A204.1 (cell line): ENCODE measurements at regions not wholly inside any gene's neighbourhood (a gene's known extent, or its start where the extent isn't known, plus 50 kb on each side); places are given as distances from the start of the nearest gene placed in this dataset.

Experiments used
- FAIRE-seq: peaks from 2 replicates; lab custom pipeline; 2012; peaks lifted over from hg19 to GRCh38; lab: Jason Lieb, UNC

DNA sequence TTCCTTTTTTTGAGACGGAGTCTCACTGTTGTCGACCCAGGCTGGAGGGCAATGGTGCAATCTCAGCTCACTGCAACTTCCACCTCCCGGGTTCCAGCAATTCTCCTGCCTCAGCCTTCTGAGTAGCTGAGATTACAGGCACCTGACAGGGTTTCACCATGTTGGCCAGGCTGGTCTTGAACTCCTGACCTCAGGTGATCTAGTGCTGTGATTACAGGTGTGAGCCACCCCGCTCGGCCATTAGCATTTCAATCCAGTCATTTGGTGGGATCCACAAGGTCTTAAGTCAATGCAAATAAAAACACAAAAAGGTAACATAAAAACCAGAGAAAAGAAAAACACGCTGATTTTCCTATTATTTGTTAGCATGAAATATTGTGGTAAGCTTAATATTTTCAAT lies 1227.2 kb upstream of the TENM4 start:
- FAIRE-seq, result no peak

DNA sequence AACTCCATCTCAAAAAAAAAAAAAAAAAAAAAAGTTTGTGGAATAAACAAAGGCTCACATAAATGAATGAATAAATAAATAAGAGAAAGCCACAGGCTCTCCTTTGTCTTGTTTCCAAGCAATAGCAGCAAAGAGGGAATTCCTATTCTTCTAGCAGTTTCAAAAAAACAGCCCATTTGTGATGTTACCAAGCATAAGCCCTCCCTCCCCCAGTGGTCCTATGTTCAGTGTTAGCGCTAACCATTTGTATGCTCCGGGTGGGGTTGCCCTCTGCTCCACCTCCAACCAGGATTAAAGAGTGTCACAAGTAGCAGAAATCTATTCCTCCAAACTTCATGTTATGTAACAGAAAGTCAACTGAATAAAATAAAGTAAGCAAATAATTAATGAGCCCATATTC lies 1215.0 kb upstream of the TENM4 start:
- FAIRE-seq, result no peak

DNA sequence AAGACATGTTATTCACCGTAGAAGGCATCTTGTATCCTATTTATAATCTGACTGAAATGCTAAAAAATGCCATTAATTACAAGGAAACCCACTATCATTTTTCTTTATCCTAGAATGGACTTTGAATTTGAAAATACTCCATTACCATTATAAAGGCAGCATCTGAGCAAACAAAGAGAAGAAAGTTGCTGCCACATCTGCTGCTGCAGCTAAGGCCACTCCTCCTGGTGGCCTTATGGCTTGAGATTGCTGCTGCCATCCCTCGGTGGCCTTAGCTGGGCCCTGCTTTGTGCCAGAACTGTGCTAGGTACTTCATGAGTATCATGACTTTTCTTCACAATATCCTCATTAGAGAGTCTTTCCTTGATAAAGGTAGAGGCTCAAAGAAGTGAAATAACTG lies 1210.1 kb upstream of the TENM4 start:
- no peak for FAIRE-seq

DNA sequence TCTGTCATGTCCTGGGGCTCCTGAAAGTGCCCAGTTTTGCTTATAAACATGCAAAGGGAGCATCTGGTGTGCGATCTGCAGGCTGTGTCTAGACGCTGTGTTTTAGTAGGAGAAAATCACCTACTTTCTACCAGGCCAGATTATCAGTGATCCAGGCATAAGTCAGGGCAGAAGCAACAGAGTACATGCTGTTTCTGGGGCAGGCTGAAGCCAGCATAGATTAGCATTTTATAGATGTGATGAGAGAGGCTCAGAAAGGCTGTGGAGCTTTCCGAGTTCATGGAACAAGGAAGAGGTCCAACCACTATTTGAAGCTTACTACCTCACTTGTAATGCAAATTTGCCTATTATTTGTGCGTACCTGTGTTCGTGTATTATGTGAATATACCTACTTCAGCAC lies 1208.4 kb upstream of the TENM4 start:
- FAIRE-seq, result no peak

DNA sequence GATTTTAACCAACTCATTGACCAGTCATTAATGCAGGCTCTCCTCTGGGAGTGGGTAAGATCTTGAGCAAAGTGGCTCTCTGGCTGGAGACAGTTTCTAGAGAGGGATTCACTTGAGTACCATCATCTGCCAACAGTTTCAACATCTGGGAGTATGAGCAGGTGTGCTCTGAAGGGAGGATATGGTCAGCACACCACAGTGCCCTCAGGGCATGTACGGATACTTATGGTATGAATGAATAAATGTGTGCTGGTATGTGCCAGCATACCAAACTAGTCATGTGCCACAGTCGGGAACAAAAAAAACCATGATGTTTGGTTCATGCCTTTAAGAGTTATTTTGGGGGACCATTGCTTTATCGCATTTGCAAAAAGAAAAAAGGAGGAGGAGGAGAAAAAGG lies 1197.5 kb upstream of the TENM4 start:
- no peak for FAIRE-seq

DNA sequence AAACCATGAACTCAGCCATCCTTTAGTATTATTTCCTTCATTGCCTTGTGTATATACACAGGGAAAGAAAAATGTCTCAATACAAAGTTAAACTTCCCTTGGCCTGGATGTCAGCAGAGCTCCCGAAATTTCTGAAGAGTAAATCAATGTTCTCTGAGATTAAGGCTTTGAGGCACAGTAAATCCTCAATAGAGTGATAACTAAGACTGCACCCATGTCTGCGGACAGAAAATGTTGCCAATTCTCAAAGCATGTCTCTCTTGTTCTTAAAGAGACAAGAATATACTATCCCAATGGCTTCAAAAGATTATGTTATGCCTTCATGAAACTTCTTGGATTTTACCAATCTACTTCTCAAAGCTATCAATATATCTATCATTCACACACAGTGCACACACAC lies 1196.7 kb upstream of the TENM4 start:
- FAIRE-seq, result no peak

DNA sequence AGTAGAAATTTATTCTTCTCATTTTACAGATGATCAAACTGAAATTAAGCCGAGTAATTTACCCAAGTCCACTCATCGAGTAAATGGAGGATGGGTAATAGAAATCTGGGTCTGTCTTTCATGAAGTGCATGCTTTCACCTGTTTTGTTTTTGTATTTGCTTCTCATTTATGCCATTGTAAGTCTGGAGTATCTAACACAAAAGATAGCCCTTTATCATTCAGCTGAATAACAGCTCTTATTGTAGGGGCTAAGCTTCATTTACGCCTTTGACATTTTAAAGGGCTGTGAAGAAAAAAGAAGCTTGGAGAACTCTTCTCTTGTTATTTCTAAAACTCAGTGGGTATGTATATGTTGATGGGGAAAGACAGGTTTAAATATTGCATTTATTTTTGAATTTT lies 1196.2 kb upstream of the TENM4 start:
- no peak for FAIRE-seq

DNA sequence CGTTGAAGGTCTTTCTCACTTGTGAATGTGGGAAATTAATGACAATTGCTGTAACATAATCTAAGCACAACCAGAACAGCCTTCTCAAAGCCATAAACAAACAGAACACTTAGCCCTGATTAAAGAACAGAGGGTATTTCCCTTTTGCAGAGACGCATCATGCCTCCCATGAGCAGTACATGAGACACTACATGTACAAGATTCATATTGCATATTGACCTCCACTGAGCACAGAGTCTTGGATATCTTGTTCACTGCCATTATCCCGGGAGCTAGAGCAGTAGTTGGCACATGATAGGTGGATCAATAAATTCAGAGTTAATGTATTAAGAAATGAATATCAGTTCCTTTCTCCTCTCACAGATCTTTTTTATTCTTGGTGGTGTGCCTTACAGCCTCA lies 1194.3 kb upstream of the TENM4 start:
- no peak for FAIRE-seq

DNA sequence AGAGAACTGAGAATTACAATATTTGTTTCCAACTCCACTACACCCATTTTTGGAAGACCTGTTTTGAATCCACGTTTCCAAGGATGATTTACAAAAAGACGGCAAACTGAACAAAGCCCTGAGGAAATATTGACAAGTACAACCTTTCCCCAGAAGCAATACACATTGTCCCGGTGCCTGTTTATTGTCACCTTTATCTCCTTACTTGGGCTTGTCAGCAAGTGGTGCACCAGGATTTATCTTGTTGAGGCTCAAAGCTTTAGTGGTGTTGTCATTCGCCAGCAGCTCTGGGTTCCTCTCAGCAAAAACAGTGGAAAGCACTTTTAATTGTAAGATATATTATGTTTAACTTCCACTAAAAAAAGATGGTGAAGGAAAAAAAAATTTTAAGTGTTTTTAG lies 1191.9 kb upstream of the TENM4 start:
- FAIRE-seq, result no peak

DNA sequence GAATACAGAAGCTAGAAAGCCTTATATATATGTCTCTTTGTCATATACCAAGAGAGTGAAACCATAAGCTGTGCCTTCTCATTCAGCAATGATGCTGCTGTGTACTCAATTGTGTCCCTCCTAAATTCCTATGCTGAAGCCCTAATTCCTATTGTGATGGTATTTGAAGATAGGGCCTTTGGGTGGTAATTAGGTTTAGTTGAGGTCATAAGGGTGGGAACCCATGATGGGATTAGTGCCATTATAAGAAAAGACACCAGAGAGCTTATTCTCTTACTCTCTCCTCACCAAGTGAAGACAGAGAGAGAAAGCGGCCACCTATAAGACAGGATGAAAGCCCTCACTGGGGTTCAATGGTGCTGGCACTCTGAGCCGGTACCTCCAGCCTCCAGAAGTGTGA lies 1191.3 kb upstream of the TENM4 start:
- no peak for FAIRE-seq

DNA sequence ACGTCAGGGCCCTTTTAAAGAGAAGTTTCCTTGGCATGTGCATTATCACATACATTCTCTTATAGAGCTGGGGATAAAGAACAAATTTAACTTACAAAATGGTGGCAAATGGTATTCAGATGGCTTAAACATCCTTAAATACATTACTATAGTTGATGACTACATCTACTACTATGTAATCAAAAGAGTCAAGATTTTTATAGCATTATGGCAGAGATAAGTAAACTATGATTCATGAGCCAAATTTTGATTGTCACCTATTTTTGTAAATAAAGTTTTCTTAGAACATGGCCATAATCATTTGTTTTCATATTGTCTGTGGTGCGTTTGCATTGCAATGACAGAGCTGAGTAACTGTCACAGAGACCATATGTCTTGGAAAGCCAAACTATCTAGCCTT lies 1188.6 kb upstream of the TENM4 start:
- FAIRE-seq, result no peak

DNA sequence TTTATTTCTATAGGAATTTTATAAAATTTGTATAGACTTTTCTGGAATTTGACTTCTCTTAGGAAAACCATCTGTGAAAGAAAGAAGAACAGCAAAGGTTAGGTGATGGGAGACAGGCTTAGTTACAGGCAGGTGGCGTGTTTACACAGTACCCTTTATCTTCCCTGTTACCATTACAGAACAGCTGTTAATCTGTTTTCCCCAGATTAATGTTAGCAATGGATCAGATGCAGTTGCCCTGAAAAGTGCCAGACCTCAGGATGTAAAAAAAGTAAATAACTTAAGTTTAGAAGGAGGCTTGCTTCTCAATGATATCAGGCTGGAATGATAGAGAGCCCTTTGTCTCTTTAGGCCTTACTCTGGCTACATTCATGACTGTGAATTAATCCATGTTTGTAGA lies 1186.5 kb upstream of the TENM4 start:
- FAIRE-seq, result no peak

DNA sequence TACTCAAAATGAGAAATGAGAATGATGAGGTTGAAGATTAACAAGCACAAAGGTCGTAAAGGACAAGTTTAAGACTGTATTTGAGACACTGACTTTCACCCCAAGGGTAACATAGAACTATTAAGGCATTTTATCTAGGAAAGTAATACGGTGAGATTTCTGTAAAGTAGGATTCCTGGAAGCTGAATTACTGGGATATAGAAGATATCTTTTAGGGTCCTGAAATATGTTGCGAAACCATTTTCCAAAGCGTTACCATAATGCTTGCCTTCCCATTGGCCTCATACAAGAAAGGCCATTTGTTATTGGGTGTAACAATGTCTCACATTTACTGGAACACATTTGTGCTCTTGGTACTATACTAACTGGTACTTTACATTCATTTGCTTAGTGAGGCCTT lies 1185.9 kb upstream of the TENM4 start:
- no peak for FAIRE-seq

DNA sequence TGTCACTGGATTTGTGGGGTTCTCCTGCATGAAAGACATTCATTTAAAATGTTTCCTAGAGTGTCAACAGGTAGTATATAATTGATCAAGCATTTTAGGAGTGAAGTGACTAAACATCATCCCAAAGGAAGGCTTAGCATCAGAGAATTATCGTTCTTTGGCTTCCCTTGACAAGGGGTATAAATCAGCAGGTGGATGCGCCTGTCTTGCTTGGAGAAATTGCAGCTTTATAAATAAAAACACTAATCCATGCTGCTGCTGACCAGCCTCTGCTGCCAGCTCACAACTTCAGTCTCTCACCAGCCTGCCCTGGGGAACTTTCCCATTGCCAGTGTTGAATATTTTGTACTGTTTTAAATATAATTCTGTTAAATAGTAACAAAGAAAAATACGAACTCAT lies 1184.7 kb upstream of the TENM4 start:
- FAIRE-seq, result no peak

DNA sequence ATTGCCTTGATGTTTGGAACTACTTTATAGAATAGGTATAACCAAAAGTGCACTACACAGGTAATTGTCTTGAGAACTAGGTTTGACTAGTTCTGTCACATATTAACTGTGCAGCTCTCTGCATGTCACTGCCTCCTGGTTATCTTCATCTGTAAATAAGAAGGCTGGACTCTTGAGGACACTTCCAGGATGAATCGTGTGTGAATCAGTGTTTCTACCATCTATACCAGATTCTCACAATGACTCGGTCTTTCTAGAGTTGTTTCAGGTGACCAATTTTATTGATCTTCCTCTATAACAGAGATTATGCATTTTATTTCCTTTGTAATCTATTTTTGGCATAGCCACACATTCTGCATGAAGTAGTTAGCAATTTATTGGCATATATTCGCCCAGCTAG lies 1181.0 kb upstream of the TENM4 start:
- FAIRE-seq, result no peak

DNA sequence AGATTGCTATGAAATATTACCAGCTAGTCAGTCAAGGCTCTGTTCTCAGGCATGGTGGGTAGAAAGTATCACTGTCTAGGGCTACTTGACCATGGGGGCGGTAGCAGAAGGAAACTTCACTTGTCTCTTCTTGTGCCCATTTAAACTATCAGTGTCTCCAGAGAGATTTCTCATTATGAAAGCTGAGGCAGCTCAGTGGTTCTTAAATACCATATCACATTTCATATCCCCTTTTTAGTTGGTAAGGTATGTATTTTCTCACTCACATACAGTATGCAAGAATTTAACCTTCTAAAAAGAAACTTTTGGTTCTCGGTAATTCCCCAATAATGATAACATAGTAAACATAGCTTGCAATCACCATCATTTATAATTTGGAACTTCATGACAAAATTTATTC lies 1180.0 kb upstream of the TENM4 start:
- no peak for FAIRE-seq

DNA sequence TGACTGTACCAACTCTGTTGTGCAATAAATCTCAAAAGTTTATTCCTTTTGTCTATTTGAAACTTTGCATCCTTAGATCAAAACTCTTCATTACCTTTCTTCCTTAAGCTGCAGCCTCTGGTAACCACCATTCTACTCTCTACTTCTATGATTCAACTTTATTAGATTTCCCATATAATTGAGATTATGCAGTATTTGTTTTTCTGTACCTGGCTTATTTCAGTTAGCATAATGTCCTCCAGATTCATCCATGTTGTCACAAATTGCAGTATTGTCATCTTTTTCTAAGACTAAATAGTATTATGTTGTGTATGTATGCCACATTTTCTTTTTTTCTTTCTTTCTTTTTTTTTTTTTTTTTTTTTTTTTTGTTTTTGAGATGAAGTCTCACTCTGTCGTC lies 1176.3 kb upstream of the TENM4 start:
- no peak for FAIRE-seq

DNA sequence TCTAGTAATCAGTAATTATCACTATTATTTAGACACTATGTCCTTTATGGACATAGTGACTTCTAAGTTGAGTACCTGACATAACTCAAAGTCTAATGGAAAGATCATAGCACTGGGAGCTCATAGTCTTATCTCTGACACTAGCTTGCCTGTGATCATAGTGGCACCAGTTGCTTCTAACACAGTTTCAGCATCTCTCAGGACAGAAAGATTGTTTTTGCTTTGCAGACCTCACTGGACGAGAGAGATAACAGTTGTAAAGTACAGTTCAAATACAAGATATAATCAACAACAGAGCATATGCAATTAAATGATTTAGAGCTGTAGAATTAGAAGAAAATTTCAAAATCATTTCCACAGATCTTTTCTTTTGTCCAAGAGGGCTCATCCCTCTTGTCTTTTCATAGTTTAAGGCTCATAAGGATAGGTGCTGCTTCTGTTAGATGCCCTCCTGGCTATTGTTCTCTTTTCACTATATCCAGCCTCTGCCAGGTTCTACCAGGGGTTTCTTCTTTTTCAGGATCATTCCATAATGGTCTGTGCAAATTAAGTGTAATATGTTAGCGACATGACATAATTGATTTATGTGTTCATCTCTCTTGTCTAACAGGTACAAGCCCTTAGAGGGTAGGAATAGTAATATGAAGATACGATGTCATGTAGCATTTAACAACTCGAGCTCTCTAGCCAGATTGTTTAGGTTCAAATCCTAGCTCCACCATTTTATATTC lies 1175.4 kb upstream of the TENM4 start:
- no peak for FAIRE-seq

DNA sequence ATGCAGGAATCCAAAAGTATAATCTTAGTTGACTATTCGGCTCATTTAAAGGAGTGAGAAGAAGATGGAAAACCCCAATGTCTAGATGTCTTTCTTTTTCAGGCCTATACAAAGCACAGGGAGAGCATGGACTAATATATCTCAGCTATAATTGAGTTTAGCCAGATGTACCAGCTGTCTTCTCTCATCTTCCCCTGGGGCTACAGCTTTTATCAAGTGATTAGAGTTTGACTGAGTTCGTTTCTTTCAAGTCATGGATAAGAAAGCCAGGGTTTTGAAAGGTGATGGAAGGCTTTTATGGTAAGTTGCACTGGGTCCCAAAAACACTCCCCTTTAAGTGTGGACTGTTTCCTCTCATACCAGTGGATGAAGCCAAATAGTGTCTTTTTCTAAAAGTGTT lies 1172.8 kb upstream of the TENM4 start:
- FAIRE-seq, result no peak

DNA sequence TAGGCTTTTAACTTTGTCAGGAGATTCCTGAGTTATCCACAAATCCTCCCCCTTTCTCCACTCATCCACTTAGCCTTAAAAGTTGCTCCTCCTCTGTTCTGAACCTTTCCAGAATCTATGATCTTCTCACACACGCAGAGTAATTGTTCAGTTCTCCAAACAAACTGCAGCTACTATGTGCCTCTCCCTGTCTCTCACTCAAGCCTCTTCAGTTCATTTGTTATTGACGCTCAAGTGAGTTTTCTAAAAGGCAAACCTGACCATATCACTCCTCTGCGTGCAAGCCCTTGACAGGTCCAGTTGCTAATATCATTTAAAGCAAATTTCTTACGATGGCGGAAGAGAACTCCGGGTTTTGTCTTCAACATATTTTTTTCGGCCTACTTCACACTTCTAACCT lies 1169.7 kb upstream of the TENM4 start:
- no peak for FAIRE-seq

DNA sequence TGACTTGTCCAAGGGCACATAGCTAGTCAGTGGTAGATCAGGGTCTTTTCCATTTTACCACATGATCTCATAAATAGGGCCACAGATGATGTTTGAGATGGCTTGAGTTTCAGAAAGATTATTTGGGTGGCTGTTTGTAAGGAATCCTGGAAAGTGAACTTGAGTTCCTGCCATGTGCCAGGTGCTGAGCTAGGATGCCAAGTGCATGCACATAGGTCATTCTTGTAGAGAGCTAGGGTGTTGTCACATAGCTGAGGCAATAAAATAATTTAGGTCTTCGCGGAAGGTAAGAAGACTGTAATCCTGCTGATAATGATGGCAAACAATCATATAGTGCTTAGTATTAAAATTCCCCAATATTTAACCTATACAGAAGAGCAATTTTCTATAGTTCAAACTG lies 1162.6 kb upstream of the TENM4 start:
- FAIRE-seq, result no peak

DNA sequence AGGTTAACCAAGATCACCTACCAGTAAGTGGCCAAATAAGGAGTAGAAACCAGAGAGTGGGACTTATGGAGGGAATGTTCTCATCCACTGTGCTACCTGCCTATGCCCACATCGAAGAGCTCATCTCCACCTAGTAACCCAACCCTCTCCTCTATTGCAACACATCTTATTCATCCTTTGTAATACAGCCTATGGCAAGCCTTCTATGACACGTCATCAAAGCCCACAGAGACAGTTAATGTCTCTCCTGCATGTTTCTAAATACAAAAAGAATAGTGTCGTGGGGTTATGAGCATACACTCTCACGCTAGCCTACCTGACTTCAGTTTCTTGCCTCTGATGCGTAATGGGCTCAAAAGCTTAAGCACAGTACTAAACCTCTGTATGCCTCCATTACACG lies 1158.1 kb upstream of the TENM4 start:
- FAIRE-seq, result no peak

DNA sequence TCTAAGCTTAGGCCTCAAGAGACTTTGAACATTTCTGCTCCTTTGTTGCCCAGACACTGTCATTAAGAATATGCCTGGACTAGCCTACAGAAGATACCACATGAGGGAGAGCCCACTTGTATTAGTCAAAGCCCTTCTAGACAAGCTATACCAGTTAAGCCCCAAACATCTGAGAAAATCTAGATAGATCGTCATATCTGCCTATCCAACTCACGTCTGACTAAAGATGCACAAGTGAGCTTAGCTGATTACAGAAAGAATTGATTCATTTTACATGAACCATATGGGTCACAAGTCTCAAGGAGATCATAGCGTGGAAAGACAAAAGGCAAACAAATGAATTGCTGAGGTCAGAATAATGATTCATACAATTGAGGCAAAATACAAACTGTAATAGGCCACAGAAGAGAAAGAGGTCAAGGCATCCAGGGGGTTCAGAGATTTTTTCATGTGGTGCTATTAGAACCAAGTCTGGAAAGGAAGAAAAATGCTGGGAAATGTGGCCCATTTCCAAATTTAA lies 1155.5 kb upstream of the TENM4 start:
- FAIRE-seq, result no peak

DNA sequence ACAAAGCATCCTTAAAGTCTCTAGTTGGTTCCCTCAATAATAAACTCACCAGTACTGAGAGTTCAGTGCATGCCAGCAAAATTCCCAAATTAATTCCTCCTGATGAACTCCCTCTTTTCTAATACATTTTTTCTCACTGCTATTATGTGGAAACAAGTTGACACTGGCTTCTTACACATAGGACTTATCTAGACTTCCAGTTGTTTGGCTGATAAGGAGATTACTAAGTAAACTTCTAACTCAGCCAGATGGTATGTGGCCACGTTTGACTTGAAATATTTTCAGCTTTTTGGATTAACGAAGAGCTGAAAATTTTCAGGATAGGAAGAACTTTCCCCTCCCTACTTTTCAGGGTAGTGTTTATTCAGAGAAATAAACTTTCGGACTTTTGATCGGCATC lies 1154.2 kb upstream of the TENM4 start:
- no peak for FAIRE-seq
